HK-2 (cell line): ENCODE measurements at regions not wholly inside any gene's neighbourhood (a gene's known extent, or its start where the extent isn't known, plus 50 kb on each side); places are given as distances from the start of the nearest gene placed in this dataset.
"Not testable (repeated sequence)": the region's sequence is repeated elsewhere in the genome, so short reads cannot be mapped to it uniquely, and the experiment has no call there.

ENCODE experiments used
- DNase-seq: peaks from one replicate; pipeline ENCODE4 v3.0.0-alpha.2; 2018; ENCODE audit not compliant: unreplicated experiment

GRCh38 chr2:21332993-21333625 is 209.3 kb downstream of the TDRD15 start:
- DNase-seq: no peak

GRCh38 chr2:21333684-21334083 is 209.9 kb downstream of the TDRD15 start:
- DNase-seq: no peak

- DNase-seq: no peak
These were observed 223.2 kb downstream of the TDRD15 start for GRCh38 chr2:21346984-21347383.

- DNase-seq: no peak
These were observed 230.3 kb downstream of the TDRD15 start for GRCh38 chr2:21353879-21354679.

- DNase-seq: no peak
These were observed 232.5 kb downstream of the TDRD15 start for GRCh38 chr2:21356086-21356856.

GRCh38 chr2:21356857-21357255 is 233.1 kb downstream of the TDRD15 start:
- no peak for DNase-seq

GRCh38 chr2:21358976-21359375 is 235.2 kb downstream of the TDRD15 start:
- no peak for DNase-seq

GRCh38 chr2:21361384-21361783 is 237.6 kb downstream of the TDRD15 start:
- DNase-seq: no peak

- no peak for DNase-seq
These were observed 238.3 kb downstream of the TDRD15 start for GRCh38 chr2:21361957-21362486.

- DNase-seq: no peak
These were observed 239.6 kb downstream of the TDRD15 start for GRCh38 chr2:21363364-21363763.

- no peak for DNase-seq
These were observed 243.7 kb downstream of the TDRD15 start for GRCh38 chr2:21367421-21367820.

- no peak for DNase-seq
These were observed 246.0 kb downstream of the TDRD15 start for GRCh38 chr2:21369787-21370186.

- DNase-seq: no peak
These were observed 247.8 kb downstream of the TDRD15 start for GRCh38 chr2:21371499-21372003.

GRCh38 chr2:21372654-21373053 is 248.9 kb downstream of the TDRD15 start:
- no peak for DNase-seq

- no peak for DNase-seq
These were observed 253.1 kb downstream of the TDRD15 start for GRCh38 chr2:21376864-21377263.

GRCh38 chr2:21379140-21379539 is 255.4 kb downstream of the TDRD15 start:
- no peak for DNase-seq

- DNase-seq: not testable (repeated sequence)
These were observed 255.9 kb downstream of the TDRD15 start for GRCh38 chr2:21379668-21380067.

- DNase-seq: no peak
These were observed 257.7 kb downstream of the TDRD15 start for GRCh38 chr2:21381421-21381820.

- DNase-seq: no peak
These were observed 259.1 kb downstream of the TDRD15 start for GRCh38 chr2:21382701-21383520.

- no peak for DNase-seq
These were observed 262.9 kb downstream of the TDRD15 start for GRCh38 chr2:21386666-21387065.

- no peak for DNase-seq
These were observed 268.9 kb downstream of the TDRD15 start for GRCh38 chr2:21392649-21393048.
